GM21360 (cell line): ENCODE measurements at regions not wholly inside any gene's neighbourhood (a gene's known extent, or its start where the extent isn't known, plus 50 kb on each side); places are given as distances from the start of the nearest gene placed in this dataset.

Experiments
- ATAC-seq: cut with Tn5 transposase; IDR thresholded peaks from one replicate; pipeline ENCODE4 v1.9.1; 2021; ENCODE audit warnings: mild to moderate bottlenecking, moderate library complexity; ENCODE audit not compliant: unreplicated experiment

DNA sequence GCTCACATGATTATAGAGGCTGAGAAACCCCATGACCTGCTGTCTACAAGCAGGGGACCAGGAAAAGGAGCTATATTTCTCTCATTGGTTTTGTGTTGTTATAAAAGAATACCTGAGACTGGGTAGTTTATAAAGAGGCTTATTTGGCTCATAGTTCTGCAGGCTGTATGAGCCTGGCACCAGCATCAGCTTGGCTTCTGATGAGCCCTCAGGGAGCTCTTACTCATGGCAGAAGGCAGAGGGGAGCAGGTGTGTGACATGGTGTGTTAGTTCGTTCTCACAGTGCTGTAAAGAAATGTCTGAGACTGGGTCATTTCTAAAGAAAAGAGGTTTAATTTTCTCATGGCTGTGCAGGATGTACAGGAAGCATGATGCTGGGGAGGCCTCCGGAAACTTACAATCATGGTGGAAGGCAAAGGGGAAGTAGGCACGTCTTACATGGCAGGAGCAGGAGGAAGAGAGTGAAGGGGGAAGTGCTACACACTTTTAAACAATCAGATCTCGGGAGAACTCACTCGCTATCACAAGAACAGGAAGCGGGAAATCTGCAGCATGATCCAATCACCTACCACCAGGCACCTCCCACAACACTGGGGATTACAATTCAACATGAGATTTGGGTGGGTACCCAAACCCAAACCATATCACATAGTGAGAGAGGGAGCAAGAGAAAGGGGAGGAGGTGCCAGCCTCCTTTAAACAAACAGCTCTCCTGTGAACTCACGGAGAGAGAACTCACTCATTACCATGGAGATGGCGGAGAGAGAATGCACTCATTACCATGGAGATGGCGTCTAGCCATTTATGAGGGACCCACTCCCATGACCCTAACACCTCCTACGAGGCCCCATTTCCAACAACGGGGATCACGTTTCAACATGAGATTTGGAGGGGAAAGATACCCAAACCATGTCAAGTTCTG is 133.4 kb downstream of the JCAD start:
- ATAC-seq: no peak

DNA sequence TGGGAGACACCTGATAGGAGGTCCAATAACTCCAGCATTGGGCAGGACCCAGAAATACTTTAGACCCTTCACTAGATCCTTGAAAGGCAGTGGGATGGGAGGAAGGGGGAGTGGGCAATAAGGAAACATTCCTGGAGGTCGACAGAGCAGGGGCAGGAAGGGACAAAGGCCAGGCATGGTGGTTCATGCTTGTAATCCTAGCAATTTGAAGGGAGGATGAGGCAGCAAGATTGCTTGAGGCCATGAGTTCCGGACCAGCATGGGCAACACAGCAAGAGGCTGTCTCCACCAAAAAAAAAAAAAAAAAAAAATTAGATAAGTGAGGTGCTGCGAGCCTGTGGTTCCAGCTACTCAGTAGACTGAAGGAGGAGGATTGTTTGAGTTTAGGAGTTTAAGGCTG is 134.9 kb downstream of the JCAD start:
- ATAC-seq: no peak

DNA sequence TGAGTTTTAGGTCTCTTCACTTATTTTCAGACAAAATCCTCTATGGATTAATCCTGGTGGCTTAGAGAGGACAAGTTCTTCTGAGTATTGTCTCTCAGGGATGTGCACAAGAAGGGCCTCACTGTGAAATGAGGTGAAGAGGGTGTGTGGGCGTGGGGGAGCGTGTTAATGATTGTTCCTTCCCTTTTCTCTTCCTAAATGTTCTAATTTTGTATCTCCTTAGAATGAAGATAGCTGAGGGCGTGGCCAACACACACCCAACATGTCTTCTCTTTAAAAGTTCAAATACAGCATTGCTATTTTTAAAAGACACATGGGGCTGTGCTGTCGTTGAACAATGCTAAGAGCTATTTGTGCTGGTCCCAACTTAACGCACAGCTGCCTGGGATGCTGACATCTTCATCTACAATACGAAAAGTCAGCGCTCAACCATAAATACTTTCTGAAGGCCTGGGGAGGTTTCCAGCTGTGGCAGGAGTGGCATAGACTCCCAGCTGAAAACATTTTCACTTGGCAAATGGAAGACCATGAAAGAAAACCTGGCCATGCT is 135.9 kb downstream of the JCAD start:
- no peak for ATAC-seq

DNA sequence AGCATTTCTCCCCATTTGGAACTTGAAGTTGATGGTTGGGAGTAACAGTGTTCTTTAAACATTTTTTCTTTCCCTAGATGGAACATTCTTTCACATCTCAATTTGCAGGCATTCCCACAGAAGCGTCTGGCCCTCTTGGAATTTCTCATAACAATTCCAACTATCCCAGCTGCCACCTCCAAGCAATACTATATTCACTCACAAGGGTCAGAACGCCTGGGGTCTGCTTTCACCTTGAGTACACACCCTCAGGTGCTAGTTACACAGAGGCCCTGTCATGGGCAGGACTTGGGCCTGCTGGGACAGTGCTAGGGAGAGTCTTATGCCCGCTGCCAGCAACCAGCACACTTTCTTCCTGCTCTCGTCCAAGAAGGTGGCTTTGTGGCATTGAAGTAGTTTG is 136.5 kb downstream of the JCAD start:
- ATAC-seq: no peak

DNA sequence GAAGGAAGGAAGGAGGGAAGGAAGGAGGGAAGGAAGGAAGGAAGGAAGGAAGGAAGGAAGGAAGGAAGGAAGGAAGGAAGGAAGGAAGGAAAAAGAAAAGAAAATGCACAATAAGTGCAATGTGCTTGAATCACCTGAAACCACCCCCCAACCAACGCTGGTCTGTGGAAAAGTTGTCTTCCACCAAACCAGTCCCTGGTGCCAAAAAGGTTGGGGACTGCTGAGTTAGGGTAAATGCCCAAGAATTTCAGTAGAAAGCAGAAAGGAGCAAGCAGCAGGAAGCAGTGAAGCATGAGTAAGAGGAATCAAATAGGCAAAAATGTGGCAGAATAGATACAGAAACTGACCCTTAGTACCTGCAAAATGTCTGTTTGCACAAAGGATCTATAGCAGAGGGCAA is 137.2 kb downstream of the JCAD start:
- no peak for ATAC-seq

DNA sequence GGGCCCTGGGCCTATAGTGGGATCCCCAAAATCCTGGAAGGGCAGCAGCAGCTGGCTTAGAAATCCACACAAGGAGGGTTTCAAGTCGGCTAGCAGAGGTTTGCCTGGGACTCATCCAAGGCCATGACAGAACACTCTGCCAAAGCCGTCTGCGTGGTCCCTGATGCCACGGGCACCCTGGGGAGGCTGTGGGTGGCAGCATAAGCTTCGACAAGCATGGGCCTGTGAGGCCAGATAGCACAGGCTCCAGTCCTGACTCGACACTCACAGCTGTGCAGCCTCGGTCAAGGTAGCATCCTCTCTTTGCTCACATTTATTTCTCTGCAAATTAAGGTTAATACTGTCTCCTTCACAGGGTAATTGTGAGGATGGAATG is 138.3 kb downstream of the JCAD start:
- ATAC-seq: no peak

DNA sequence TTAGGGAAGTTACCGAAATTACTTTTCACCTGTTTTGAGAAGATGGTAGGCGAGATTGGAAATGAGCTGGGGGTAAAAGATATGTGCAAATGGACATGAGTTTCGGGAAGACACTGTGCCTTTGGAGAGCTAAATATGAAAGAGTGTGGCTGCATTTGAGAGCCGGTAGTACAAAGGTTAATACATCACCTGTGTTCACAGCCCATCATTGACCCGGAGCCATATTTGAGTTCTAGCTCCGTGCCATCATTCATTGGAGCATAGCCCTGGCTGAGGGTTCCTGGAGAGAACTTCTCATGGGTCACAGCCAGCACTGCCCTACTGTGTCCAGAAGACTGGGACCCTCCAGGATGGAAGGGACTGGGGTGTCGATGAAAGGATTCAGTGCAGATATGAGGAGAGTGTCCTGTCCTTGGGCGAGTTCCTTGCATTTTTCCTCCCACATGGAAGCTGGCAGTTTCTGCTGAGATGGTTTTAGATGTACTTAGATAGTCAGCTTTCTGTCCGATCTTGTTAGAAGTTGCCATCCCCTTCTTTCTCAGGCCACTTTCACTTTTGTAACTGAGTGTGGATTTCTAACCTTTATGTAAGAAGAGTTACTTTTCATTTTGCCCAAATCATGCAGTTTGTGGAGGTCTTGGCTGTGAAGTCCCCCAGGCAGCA is 138.8 kb downstream of the JCAD start:
- ATAC-seq: no peak

DNA sequence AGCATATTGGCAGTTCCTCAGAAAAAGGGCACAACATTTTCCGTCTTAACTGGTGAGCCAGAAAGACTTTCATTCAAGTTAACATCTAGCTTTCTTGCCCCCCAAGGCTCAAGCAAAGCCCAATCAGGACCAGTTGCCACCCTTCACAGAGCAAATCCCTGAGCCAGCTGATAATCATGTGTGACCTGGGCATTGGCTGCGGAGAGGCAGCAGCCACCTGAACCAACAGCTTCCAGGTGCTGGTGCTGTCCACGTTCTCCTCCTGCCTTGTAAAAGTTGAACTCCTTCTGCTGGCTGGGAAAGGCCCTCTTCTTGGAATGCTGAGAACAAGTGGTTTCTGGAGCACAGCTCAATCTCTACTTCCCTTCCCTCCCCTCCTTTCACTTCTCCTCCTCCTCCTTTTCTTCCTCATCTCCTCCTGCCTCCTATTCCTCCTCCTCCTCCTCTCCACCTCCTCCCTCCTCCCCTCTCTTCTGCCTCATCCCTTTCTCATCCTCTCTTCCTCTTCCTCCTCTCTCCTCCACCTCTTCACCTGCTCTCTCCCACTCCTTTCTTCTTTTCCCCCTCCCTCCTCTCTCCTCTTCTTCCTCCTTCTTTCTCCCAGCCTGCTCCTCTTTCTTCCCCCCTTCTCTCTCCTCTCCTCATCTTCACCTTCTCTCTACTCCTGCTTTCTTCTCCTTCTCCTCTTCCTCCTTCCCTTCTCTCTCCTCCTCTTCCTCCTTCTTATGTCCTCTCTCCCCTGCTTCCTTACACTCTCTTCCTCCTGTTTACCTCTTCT is 140.6 kb downstream of the JCAD start:
- ATAC-seq: no peak

DNA sequence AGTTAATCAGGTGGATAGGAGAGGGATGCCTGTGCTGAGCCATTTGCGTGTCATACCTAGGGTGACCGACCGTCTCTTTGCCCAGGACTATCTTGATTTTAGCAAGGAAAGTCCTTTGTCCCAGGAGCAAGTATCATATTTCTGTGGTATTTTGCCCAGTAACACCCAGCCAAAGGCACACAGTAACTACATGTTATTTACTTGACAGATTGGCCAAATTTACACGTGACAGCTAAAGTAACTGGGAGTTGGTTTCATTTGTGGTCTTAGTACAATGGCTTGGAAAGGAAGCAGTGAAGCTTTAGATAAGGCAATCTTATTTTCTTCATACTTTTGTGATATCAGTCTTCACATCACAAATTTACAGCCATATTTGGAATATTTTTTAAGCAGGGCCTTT is 142.1 kb downstream of the JCAD start:
- ATAC-seq: no peak

DNA sequence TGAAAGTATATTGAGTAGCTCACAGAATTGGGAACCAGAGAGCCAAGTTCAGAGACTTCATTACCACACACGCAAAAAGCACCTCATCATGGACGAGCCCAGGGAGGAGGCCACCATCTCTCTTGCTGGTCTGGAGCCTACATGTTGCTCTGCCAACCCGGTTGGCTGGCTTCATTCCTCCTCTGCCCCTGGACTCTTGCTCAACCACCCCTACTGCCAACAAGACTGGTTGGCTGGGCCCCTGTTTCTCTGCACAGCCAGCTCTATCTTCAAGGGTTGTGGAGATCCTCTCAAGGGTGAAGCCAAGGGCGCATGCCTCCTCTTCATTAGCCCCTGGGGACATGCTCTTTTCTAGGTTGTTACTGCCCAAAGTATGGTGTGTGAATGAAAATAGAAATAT is 142.7 kb downstream of the JCAD start:
- no peak for ATAC-seq

DNA sequence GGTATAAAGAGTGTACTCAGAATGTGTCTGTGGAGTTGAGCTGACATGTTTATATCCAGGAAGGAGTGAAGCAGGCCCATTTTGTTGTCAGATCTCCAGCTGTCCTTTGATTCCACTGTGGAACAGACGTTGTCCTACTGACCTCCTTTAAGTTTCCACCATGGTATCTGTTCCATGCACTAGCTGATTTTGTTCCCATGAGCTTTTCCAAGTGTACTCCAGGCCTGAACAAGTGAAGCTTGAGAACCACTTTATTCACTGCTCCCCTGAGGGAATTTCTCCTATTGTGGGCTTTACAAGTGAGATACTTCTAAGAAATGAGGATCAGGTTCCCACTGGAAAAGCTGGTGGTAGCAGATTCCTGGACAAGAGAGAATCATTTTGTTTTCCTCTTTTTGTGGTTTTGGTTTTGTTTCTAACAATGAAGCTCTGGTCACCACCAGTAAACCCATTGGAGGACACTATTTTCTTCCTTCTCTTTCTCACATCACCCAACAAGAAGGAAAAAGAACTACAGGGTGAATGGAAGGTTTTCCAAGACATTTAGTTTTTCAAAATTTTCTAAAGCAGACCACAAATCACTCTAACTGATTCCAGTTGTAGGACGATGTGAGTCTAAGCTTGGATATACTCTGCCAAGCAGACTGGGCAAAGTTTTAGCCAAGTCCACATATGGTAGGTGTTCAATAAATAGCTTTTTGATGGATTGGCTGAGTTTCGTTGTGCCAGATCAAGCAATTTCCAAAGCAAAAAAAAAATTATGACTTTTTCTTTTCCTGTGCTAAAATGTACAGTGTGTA is 144.2 kb downstream of the JCAD start:
- ATAC-seq: no peak

DNA sequence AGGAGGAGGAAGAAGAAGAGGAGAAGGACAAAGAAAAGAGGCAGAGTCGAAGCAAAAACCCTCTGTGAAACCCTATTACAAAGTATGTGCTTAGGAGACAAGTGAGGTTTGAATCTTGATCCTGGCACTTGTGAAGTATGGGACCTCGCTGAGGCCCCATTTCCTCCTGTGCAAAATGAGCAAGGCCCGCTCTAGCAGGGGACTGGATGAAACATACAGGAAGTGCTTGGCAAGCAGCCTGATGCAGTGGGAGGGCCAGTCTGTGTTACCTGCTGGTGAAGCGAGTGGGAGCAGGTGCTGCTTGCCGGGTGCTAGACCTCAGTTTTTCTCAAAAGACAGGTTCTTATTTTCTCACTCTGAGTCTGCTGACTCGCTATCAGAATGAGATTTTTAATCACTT is 150.4 kb downstream of the JCAD start:
- ATAC-seq: no peak

DNA sequence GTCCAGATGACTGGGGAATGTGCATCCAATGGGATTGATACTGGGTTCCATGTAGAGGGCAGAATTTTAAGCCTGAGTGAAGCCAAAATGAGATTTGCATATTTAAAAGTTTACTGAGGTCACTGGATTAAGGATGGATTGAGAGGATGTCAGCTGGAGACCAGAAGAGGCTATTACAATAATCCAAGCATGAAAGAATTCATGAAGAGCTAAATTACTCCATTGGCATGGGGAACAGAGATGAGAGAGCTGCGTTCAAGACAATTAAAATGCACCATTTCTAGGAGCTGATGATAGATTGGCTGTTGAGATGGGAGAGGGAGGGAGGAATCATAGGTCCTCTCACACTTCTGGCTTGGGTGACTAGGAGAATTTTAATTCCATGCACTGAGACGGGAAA is 158.5 kb downstream of the JCAD start:
- ATAC-seq: no peak

DNA sequence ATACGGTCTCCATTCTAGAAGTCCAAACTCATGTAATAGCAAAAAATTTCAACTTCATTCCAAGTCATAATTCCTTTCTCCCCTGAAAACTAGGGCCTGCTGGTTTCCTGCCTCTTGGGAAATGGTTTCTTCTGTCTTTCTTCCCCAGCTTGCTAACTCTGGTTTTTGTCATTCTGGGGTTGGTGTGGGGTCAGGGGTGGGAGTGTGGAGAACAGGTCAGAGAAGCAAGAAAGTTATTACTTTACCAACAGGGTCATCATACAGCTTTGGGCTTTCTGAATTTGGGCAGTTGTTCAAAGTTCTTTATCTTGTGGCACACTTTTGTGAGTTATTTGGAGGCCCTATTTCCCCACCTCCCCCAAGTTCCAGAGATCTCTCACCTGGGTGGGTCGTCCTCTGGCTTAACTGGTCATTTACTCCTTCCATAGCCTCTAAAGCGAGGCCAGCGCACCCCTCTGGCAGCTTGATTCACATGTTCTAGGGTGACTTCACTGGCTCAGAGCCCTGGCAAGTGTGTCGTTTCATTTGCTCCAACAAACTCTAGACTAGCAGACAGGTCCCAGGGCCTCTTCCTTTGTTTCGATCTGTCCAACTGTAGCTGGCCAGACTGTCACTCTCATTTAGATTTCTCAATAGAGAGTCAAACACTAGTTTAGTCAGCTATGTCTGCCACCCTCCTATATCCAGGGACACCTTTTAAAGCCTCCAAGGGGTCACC is 161.2 kb downstream of the JCAD start:
- no peak for ATAC-seq

DNA sequence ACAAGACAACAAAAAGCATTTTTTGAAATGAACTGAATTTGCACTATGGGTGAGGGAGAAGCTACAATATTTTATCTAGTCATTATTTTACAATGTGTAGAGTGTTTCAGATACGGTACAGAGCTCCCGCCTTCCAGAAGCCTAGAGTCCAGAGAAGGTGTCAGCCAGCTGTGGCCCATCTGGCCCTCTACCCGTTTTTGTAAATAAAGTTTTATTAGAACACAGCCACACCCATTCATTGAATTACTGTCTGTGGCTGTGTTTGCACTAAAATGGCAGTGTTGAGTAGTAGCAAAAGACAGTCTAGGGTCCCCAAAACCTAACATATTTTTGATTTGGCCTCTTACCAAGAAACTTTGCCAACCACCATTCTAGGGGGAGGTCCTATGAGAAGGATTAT is 162.0 kb downstream of the JCAD start:
- no peak for ATAC-seq

DNA sequence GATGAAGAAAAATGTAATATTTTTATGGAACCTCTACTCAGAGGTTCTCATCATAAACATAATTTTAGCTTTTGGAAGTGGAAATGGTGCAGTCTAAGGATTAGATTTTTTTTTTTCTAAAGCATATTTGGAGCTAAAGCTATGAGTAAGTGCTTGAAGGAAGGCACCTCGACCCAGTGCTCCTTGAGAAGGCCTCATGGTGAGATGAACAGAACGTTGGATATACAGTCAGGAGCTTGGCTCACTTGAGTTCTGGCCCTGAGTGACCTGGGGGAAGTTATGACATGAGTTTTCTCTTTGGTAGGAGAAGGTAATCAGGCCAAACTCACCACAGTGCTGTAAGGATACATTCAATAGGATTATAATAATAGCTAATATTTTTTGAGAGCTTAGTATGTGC is 163.3 kb downstream of the JCAD start:
- ATAC-seq: no peak

DNA sequence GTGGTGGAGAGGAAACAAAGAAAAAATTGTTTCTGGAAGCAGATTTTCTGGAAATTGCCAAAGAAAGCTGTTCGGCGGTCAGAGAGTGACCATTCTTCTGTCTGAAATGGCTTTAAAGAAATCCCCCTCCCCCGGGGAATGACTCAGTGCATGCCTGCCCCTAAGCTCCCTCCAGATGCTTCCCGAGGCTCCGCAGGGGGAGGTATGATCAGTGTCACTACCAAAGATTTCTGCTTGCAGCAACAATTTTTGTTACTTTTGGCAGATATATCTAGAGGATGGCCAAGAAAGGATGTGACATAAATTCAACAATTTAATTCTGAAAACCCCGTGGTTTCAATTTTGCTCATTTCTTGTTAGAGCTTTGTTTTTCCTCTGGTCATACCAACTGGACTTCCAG is 163.9 kb downstream of the JCAD start:
- no peak for ATAC-seq

DNA sequence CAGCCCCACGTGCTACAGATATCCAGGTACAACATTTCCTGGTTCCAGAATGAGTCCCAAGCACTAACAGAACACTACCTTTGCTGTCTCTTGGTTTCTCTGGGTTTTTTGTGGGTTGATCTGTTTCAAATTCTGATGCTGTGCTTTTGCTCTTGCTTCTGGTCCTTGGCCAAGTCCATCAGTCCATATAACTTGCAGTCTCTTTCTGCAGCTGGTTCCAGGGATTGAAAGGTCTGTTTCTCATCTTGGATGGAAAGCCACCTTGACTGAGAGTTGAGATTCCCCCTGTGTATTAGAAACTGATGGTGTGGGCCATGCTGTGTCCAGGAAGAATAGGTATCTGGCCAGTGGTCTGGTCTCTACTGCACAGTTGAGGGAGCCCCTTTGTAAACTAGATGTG is 171.1 kb downstream of the JCAD start:
- no peak for ATAC-seq

DNA sequence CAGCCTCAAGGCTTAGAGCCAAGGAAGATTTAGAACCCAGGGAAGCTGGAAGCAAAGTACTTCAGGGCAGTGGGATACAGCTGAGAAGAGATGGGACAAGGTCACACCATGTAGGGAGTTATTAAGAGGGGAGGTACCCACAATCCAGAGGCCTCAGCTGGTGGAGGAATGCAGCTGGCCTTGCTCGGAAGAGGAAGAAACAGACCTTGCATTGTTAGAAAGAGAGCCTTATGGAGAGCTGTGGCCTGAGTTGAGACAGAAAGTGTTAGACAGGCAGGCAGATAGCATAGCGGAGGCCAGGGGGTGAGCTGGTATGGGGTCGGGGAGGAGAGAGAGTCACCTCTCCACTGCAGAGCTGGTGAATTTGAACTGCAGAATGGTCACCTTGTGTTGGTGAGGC is 173.1 kb downstream of the JCAD start:
- ATAC-seq: no peak

DNA sequence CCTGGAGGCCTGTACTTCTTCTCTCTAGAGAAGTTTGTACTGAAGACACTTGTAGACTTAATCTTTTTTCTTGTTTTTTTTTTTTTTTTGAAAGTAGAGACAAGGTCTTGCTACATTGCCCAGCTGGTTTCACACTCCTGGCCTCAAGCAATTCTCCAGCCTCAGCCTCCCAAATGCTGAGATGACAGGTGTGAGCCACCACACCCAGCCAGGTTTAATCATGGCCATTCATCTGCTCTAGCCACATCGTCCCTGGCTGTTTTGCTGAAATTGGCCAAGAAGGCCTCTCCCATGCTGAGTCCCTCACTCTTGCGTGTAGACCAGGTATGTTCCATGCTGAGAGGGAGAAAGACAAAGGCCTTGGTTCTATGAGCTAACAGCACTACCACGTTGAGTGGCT is 176.2 kb downstream of the JCAD start:
- no peak for ATAC-seq
